Activated CD4-positive, alpha-beta T cell treated with anti-CD3 and anti-CD28 coated beads, Interleukin-2, amount 10 ng/mL, durations not matched to agents 7 days and 5 days (primary cell): ENCODE measurements at regions not wholly inside any gene's neighbourhood (a gene's known extent, or its start where the extent isn't known, plus 50 kb on each side); places are given as distances from the start of the nearest gene placed in this dataset.

Source experiments
- CTCF ChIA-PET: fragments of 350-600 bp; sonication (Branson Sonifier 250); formaldehyde crosslinking; loops from one replicate; lab custom pipeline; 2021; ENCODE audit warnings: antibody characterized with exemption; lab: Charles Lee
- POLR2A ChIA-PET: fragments of 350-600 bp; sonication (Branson Sonifier 250); formaldehyde crosslinking; loops from one replicate; lab custom pipeline; 2021; ENCODE audit warnings: antibody characterized with exemption; lab: Charles Lee
- DNase-seq: peaks from one replicate; pipeline ENCODE4 v3.0.0-alpha.2; 2020
- H3K27ac Mint-ChIP-seq: one replicate; pipeline ENCODE4 v1.8.0; 2021; ENCODE audit warnings: mild to moderate bottlenecking, moderate library complexity, mixed read lengths
- H3K27me3 Mint-ChIP-seq: one replicate; pipeline ENCODE4 v1.8.0; 2021; ENCODE audit warnings: mixed read lengths
- H3K36me3 Mint-ChIP-seq: one replicate; pipeline ENCODE4 v1.8.0; 2021; ENCODE audit warnings: low read depth, mixed read lengths
- H3K4me1 Mint-ChIP-seq: one replicate; pipeline ENCODE4 v1.8.0; 2021; ENCODE audit warnings: mixed read lengths
- H3K4me3 Mint-ChIP-seq: one replicate; pipeline ENCODE4 v1.8.0; 2021; ENCODE audit warnings: mild to moderate bottlenecking, moderate library complexity, mixed read lengths
- H3K9me3 Mint-ChIP-seq: one replicate; pipeline ENCODE4 v1.8.0; 2021; ENCODE audit warnings: mixed read lengths

DNA sequence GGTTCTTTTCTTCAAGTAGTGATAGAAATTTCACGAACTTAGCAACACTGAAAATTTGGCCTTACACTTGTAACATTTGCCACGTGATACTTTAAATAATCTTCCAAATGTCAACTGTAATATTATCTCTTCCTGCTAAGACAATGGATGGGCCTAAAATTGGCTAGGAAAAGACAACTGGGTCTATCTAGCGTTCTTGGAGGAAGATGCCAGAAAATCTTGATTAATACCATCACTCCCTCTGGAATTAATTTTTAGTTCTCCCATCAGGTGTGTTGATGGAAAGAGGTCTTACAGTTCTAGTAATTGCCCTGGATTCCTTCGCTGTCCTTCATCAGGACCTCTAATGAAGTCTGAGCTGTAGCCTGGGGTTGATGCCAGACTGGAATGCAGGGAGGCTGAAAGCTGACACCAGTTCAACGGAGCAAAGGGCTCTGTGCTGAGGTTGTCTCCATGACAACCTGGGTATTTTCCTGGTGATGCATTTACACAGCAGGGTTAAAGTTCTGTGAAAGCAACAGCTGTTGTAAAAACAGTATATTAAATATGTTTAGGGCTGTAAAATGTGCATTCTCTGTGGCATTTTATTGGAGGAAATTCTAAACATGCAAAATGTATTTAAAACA, 92.3 kb downstream of the GAS1 start:
- Mint-ChIP-seq H3K4me3 (no peak overlapping the region), H3K4me1 (no peaks in the 10 kb centered on the region), H3K9me3 (no peaks in the 10 kb centered on the region), H3K27ac (no peak overlapping the region), H3K27me3 (peaks cover 10% of the 10 kb centered on the region), H3K36me3 (no peaks in the 10 kb centered on the region)
- ChIA-PET CTCF (no interaction called here), POLR2A (no interaction called here)
- no peak for DNase-seq

DNA sequence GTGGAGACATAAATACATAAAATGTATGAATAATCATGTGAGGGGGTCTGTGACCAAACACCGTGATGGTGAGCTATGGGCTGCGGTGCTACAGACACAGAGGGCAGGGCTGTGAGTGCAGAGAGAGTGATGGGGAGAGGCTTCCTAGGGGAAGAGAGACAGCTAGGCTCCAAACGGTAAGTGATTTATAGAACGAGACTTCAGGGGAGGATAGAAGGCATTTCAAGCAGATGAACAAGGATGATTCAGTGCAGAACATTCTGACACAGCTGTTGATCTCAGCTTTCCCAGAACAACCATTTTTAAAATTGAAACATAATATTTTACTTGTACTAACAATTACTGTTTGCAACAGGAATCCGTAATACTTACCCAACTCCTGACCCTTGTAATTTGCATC, 100.7 kb downstream of the GAS1 start:
- ChIA-PET CTCF (no interaction called here), POLR2A (no interaction called here)
- Mint-ChIP-seq H3K36me3 (no peaks in the 10 kb centered on the region), H3K27ac (no peak overlapping the region), H3K4me1 (no peaks in the 10 kb centered on the region), H3K9me3 (no peaks in the 10 kb centered on the region), H3K4me3 (no peak overlapping the region), H3K27me3 (peaks cover 4% of the 10 kb centered on the region)
- no peak for DNase-seq

- H3K36me3 Mint-ChIP-seq: no peaks in the 10 kb centered on the region
- CTCF ChIA-PET: no interaction called here
- no peak for DNase-seq
- H3K27me3 Mint-ChIP-seq: peaks cover 2% of the 10 kb centered on the region
- no peak overlapping the region for H3K4me3 Mint-ChIP-seq
- no peaks in the 10 kb centered on the region for H3K4me1 Mint-ChIP-seq
- POLR2A ChIA-PET: no interaction called here
- H3K9me3 Mint-ChIP-seq: no peaks in the 10 kb centered on the region
- H3K27ac Mint-ChIP-seq: no peak overlapping the region
Measured at GRCh38 chr9:86843206-86843605, 104.1 kb downstream of the GAS1 start.

- Mint-ChIP-seq H3K4me1 (no peaks in the 10 kb centered on the region), H3K27ac (no peak overlapping the region), H3K36me3 (no peaks in the 10 kb centered on the region), H3K9me3 (no peaks in the 10 kb centered on the region), H3K4me3 (no peak overlapping the region), H3K27me3 (peaks cover 2% of the 10 kb centered on the region)
- CTCF ChIA-PET: no interaction called here
- no peak for DNase-seq
- POLR2A ChIA-PET: no interaction called here
Measured at GRCh38 chr9:86842573-86842972, 104.7 kb downstream of the GAS1 start.

GRCh38 chr9:86839522-86839921, 107.8 kb downstream of the GAS1 start:
- H3K4me3 Mint-ChIP-seq: no peak overlapping the region
- no peak overlapping the region for H3K27ac Mint-ChIP-seq
- H3K36me3 Mint-ChIP-seq: no peaks in the 10 kb centered on the region
- ChIA-PET CTCF (no interaction called here), POLR2A (no interaction called here)
- no peak for DNase-seq
- H3K27me3 Mint-ChIP-seq: peaks cover 2% of the 10 kb centered on the region
- no peaks in the 10 kb centered on the region for H3K9me3 Mint-ChIP-seq
- H3K4me1 Mint-ChIP-seq: no peaks in the 10 kb centered on the region

- Mint-ChIP-seq H3K4me1 (no peaks in the 10 kb centered on the region), H3K27me3 (peaks cover 2% of the 10 kb centered on the region), H3K9me3 (no peaks in the 10 kb centered on the region), H3K36me3 (no peaks in the 10 kb centered on the region), H3K27ac (no peak overlapping the region), H3K4me3 (no peak overlapping the region)
- DNase-seq: no peak
- ChIA-PET CTCF (no interaction called here), POLR2A (no interaction called here)
Measured at GRCh38 chr9:86838519-86839497, 108.5 kb downstream of the GAS1 start.

DNA sequence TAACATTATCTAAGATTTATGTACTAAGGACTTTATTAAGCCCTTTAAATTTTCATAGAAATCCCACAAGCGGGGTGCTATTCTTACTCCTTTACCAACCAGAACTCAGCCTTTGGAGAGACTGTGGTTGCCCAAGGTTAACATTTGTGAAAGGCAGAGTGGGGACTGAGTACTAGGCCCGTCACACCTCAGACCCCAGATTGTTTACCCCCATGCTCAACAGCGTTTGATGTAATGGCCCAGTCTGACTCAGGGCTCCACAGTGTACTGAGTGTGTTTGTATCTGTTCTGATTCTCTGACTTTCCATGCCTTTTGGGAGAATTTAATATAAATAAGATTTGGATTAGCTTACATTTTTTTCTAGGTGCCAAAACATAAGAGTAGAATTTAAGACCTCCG, 110.0 kb downstream of the GAS1 start:
- Mint-ChIP-seq H3K27me3 (peaks cover 2% of the 10 kb centered on the region), H3K36me3 (no peaks in the 10 kb centered on the region), H3K4me3 (no peak overlapping the region), H3K4me1 (no peaks in the 10 kb centered on the region), H3K9me3 (no peaks in the 10 kb centered on the region), H3K27ac (no peak overlapping the region)
- ChIA-PET POLR2A (no interaction called here), CTCF (no interaction called here)
- no peak for DNase-seq

- ChIA-PET POLR2A (no interaction called here), CTCF (interaction anchor here (0.8 kb wide), 1 partner anchor 8 kb away, joined by 3 read pairs; no protein-coding TSS in a partner anchor)
- no peak overlapping the region for H3K27ac Mint-ChIP-seq
- DNase-seq: no peak
- no peaks in the 10 kb centered on the region for H3K4me1 Mint-ChIP-seq
- H3K36me3 Mint-ChIP-seq: no peaks in the 10 kb centered on the region
- no peaks in the 10 kb centered on the region for H3K9me3 Mint-ChIP-seq
- peaks cover 2% of the 10 kb centered on the region for H3K27me3 Mint-ChIP-seq
- H3K4me3 Mint-ChIP-seq: no peak overlapping the region
Measured at GRCh38 chr9:86836797-86837196, 110.5 kb downstream of the GAS1 start.

DNA sequence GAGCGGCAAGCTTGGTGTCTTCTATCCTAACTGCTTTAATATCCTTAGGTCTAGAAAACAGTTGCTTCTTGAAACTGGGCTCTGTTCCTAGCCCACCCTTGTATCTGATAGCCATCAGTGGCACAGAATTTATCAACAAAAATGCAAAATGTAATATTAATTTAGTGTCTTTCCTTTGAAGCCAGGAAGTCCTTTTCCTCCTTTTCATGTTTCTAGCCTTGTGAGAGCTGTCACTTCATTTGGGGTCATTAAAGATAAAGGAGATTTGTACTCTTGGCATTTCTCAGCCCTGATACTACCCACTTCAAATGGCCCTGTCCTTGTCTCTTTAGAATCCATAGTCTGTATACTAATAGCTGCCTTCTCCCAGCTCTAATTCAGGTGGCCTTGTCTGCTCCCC, 111.0 kb downstream of the GAS1 start:
- Mint-ChIP-seq H3K9me3 (no peaks in the 10 kb centered on the region), H3K4me3 (no peak overlapping the region), H3K27ac (no peak overlapping the region), H3K27me3 (no peaks in the 10 kb centered on the region), H3K36me3 (no peaks in the 10 kb centered on the region), H3K4me1 (no peaks in the 10 kb centered on the region)
- CTCF ChIA-PET: interaction anchor here (0.6 to 0.8 kb wide), 2 partner anchors 9 to 1920 kb away, joined by 3 read pairs; no protein-coding TSS in a partner anchor
- POLR2A ChIA-PET: no interaction called here
- DNase-seq: no peak

DNA sequence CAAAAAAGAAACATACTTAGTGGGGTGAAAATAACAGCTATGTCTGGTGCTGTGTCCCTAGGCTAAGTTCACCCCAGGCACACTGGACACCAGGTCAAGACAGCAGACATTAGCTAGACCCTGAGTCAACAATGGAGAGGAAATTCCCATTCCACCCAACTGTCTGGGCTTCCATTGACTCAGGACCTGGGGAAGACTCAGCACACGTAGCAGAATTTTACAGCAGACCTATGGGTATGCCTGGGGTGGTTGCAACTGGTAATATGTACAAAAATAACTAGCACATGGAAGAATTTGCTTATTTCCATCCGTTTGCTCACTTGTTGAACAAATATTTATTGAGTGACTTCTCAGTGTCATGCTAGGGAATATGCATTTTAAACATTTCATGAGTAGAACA, 117.0 kb downstream of the GAS1 start:
- Mint-ChIP-seq H3K36me3 (no peaks in the 10 kb centered on the region), H3K4me3 (no peak overlapping the region), H3K4me1 (no peaks in the 10 kb centered on the region), H3K9me3 (no peaks in the 10 kb centered on the region), H3K27me3 (peaks cover 5% of the 10 kb centered on the region), H3K27ac (no peak overlapping the region)
- POLR2A ChIA-PET: no interaction called here
- no peak for DNase-seq
- CTCF ChIA-PET: no interaction called here

GRCh38 chr9:86829496-86830046, 117.7 kb downstream of the GAS1 start:
- ChIA-PET POLR2A (no interaction called here), CTCF (interaction anchor here (1.0 kb wide), 1 partner anchor 15 kb away, joined by 4 read pairs; no protein-coding TSS in a partner anchor)
- Mint-ChIP-seq H3K4me1 (no peaks in the 10 kb centered on the region), H3K27me3 (peaks cover 5% of the 10 kb centered on the region), H3K27ac (no peak overlapping the region), H3K9me3 (no peaks in the 10 kb centered on the region), H3K4me3 (no peak overlapping the region), H3K36me3 (no peaks in the 10 kb centered on the region)
- no peak for DNase-seq

- CTCF ChIA-PET: no interaction called here
- POLR2A ChIA-PET: no interaction called here
- DNase-seq: no peak
- Mint-ChIP-seq H3K27me3 (peaks cover 5% of the 10 kb centered on the region), H3K36me3 (no peaks in the 10 kb centered on the region), H3K27ac (no peak overlapping the region), H3K4me1 (no peaks in the 10 kb centered on the region), H3K4me3 (no peak overlapping the region), H3K9me3 (no peaks in the 10 kb centered on the region)
Measured at GRCh38 chr9:86828631-86829030, 118.7 kb downstream of the GAS1 start.

- Mint-ChIP-seq H3K4me3 (no peak overlapping the region), H3K9me3 (no peaks in the 10 kb centered on the region), H3K27me3 (peaks cover 5% of the 10 kb centered on the region), H3K4me1 (no peaks in the 10 kb centered on the region), H3K27ac (no peak overlapping the region), H3K36me3 (no peaks in the 10 kb centered on the region)
- no peak for DNase-seq
- ChIA-PET POLR2A (no interaction called here), CTCF (no interaction called here)
Measured at GRCh38 chr9:86827893-86828292, 119.4 kb downstream of the GAS1 start.
